Stimulated activated CD8-positive, alpha-beta memory T cell treated with anti-CD3 and anti-CD28 coated beads, Interleukin-15, amount 100 ng/mL, for 1 hour (primary cell): ENCODE measurements at regions not wholly inside any gene's neighbourhood (a gene's known extent, or its start where the extent isn't known, plus 50 kb on each side); places are given as distances from the start of the nearest gene placed in this dataset.
A peak's percentile ranks its signal among the peaks of the same experiment; 100 is the strongest.
"Not testable (repeated sequence)": the region's sequence is repeated elsewhere in the genome, so short reads cannot be mapped to it uniquely, and the experiment has no call there.

Experiments
- DNase-seq: peaks from one replicate; pipeline ENCODE4 v3.0.0-alpha.2; 2020; ENCODE audit warnings: low read depth

DNA sequence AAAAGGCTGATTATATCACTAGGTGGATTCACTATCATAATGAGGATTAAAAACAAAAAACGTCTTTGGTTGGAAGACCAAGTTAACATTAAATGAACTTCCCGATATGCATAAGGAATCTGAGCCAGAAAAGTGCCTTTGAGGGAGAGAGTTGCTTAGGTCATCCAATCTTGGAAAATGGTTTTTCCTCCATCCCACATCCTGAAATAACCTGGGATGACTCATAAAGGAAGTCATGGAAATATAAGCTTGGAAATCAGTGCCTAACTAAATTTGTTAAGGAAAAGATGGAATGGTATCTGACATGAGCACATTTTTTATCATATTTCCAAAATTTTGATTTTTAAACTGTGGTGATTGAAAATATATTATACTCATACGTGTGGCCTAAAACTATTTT lies 66.0 kb downstream of the KBTBD8 start:
- DNase-seq = no peak

DNA sequence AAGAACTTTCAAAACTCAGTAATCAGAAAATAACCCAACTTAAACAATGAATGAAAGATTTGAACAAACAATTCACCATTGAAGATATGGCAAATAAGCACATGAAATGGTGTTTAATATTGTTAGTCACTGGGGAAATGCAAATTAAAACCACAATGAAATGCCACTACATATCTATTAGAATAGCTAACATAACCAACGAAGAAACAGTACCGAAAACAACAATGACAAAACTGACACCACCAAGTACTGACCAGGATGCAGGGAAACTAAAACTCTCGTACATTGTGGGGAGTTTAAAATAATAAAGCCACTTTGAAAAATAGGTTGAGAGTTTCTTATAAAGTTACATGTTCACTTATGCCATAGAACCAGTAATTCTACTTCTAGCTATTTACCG lies 69.1 kb downstream of the KBTBD8 start:
- DNase-seq = no peak

DNA sequence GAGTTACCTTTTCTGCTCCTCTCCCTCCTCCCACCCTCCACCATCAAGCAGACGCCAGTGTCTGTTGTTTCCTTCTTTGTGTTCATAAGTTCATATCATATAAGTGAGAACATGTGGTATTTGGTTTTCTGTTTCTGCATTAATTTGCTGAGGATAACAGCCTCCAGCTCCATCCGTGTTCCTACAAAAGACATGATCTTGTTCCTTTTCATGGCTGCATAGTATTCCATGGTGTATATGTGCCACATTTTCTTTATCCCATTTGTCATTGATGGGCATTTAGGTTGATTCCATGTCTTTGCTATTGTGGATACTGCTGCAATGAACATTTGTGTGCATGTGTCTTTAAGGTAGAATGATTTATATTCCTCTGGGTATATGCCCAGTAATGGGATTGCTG lies 74.5 kb downstream of the KBTBD8 start:
- not testable (repeated sequence) for DNase-seq

DNA sequence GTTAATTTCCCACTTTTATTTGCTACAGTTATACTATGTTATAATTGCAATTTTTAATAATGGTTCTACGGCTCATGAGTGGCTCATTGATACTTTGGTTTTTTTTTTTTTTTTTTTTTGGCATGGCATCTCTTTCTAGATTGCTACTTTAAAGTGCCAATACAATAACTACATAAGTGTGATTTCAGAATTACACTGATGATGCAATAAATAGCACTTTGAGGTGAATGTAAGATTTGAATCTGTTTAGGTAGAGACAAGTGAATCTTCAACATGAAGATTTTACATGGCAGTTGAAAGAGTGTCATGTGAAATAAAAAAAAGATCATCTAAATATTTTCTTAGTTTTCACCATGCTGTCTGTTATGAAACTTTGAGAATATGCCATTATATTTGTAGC lies 75.7 kb downstream of the KBTBD8 start:
- DNase-seq = no peak

DNA sequence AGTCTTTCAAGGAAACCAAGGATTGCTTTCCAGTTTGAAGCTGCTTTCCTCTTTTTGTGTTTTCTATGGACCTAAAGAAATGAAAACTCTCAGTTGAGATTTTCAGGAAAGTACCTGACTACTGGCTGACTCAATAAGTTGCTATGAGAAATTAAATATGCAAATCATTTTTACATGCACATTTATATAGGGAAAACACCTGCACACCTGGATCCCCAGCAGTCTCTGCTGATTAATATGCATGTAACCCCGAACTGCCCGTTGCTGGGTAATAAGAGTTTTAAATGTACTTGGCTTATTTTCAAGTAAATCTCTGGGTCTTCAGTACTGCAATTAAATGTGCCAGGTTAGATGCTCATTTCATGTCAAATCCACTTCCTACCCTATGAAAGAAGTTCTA lies 77.2 kb downstream of the KBTBD8 start:
- no peak for DNase-seq

DNA sequence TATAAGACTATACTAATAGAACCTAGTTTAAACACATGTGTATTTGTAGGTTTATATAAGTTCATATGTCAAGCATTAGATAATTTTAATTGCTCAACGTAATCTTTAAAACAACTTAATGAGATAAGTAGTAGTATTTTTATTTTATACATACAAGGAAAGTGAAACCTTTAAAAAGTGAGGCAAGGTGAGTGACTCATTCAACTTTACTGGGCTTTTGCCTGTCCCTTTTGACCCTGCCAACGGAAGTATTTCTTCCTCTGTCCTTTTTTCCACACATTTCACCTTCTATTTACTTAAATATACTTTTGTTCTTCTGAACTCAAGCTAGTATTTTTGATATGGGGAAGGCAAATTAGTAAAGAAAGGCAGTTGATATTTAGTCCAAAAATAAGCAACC lies 78.5 kb downstream of the KBTBD8 start:
- no peak for DNase-seq

DNA sequence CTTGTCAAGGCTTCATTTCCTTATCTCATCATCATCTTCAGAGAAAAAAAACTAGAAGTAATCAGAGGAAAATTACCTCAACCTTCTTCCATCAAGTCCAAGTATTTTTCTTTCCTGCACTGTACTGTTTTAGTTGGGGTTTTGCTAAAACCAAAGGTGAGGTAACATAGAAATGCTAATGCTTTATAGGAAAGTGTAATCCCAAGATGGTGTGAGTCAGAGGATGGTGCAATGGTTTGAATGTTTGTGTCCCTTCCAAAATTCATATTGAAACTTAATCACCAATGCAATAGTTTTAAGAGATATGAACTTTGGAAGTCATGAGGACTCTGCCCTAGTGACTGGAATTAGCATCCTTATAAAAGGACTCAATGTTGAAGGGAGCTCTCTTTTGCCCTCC lies 79.5 kb downstream of the KBTBD8 start:
- no peak for DNase-seq

DNA sequence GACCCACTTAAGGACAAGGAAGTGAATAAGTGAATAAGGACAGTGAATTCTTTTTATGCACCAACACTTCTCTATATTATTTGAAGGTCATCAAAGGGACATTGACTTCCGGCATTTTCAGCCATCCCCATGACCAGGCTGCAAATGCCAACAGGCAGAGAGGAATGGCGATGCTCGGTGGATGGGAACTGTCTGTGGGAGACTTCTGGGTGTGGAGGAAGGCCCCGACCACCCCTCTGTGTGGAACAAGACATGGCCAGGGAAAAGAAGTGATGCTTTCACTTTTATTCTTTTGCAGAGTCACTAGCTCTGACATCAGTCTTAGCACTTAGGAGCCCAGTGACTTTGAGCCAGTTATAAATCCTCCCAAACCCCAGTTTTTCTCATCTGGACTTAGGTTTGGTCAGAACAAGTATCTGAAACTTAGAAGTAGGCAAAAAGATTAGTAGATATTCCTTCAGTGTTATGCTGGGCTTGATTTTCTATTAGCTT lies 84.5 kb downstream of the KBTBD8 start:
- DNase-seq = no peak

DNA sequence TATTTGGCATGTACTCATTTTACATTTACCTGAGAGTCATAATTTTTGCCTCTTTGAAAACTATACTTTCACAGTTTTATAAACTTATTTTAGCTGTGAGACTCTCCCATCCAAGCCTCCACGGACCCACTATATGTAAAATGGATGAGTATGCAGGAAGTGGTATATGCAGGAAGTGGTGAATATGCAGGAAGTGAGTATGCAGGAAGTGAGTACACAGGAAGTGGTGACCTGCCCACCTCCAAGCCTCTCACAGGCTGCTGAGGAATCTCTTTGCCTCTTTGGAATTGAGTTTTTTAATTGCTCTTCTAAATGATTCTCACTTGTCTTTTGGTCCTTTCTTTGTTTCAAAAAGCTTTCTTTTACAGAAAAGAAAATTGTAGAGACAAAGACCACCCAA lies 85.2 kb downstream of the KBTBD8 start:
- peak; percentile 2 for DNase-seq

DNA sequence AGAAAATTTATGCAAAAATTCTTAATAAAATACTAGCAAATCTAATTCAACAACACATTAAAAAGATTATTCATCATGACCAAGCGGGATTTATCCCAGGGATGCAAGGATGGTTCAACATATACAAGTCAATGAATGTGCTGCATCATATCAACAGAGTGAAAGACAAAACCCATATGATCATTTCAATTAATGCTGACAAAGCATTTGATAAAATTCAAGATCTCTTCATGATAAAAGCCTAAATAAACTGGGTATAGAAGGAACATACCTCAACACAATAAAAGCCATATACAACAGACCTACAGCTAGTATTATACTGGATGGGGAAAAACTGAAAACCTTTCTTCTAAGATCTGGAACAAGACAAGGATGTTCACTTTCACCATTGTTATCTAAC lies 89.7 kb downstream of the KBTBD8 start:
- DNase-seq = no peak

DNA sequence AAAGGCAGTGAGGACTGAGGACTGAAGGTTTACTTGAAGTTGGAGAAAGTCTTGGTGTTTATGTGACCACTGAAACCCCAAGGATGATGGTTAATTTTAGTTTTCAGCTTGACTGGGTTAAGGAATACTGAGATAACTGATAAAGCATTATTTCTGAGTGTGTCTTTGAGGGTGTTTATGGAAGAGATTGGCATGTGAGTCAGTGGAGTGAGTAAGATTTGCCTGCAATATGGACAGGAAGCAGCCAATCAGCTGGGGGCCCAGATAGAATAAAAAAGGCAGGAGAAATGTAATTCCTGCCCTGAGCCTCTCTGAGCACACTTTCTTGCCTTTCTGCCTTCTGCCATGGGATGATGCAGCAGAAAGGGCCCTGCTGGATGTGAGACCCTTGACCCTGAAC lies 92.4 kb downstream of the KBTBD8 start:
- no peak for DNase-seq

DNA sequence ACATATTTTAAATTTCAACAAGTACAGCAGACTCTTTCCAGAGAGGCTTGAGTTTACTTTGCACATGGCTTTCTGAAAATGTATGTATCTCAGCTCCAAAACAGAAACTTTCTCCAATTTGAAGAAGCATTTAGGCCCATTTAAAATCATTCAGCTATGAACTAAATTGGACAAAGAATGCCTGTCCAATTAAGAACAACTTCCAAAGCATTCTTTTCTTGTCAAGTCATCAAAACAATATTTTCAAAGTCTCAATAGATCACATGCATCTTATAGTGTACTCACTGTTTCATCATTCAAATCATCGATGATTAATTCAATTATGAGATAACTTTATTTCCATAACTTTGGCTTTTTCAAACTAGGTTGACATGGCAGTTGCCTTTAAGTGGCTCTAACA lies 95.2 kb downstream of the KBTBD8 start:
- no peak for DNase-seq

DNA sequence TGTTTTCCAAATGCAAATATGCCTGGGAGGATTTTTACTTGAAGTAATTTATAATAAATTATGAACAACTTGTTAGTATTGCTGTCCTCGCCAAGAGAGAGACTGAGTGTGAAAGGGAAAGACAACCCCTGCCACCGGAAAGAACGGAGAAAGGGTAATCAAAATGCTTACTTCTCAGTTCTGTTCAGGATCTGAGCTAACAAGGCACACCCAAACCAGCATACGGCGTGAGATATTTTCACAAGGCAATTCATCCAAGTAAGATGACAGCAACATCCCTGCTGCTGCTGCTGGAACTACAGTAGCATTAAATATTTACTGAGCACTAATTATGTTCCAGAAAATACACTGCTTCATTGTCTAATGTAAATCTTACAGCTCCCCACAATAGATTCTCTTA lies 96.1 kb downstream of the KBTBD8 start:
- no peak for DNase-seq

DNA sequence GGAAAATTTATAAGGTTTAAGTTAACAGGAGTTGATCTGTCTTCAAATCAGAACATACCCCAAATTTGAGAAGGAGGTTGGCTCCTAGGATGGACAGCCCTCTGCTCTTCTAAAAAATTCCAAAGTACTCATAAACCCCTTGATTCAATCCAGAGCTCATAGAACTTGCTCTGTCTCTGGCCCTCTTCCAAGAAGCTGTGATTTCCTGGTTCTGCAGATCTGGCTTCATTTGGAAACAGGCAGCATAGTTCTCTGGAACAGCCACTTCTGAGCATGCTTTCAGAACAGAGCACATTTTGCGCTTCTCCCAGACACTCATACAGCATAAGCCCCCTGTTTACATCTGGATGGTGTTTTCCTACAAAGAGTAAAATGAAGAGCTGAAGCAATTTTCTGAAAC lies 96.7 kb downstream of the KBTBD8 start:
- DNase-seq = no peak

DNA sequence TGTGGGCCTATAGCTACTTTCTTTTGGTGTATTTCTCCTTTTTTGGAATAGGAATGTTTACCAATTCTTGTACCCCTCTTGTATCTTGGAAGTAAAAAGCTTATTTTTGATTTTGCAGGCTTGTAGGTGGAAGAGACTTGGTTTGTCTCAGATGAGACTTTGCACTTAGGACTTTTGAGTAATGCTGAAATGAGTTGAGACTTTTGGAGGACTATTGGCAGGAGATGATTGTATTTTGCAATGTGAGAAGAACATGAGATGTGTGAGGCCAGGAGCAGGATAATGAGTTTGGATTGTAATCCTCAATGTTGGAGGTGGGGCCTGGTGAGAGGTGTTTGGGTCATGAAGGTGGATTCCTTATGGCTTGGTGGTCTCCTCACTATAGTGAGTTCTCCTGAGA lies 106.3 kb downstream of the KBTBD8 start:
- DNase-seq = no peak

DNA sequence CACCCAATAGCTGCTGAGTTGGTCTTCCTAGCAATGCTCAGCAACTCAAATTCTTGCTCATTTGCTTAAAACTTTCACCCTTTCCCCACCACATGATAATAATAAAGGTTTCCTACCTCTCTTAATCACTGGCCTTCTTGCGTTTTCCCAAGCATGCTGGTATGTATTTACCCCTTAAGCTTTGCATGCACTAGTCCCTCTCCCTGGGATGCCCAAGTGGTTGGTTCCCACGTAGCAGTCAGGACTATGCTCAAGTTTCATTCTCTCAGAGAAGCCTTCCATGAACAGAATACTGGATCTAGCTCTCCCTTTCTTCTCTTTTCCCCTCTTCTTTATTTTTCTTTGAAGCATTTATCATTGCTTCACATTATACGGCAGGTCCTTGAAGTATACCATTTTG lies 108.8 kb downstream of the KBTBD8 start:
- no peak for DNase-seq

DNA sequence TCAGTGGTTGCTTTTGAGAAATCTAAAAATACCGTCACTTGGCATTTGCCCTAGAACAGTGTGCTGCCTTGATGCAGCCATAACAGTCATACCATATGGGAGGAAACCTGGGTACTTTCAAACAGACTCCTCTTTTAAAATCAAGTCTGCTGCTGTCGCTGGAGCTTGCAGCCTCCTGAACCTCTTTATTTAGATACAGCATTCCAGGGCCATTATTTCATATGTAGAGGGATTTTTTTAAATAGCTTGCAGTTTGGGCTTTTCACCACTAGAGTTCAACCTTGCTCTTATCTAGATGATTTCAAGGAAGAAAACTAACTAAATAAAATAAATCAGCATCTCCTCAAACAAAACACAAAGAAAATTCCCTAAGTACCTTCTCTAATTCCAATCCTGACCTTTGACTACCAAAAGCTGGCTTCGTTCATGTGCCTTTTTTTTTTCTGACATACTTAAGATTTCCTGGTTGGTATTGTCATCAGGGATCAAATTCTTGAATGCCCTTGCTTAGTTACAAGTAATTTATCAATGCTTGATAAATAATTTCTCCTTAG lies 111.6 kb downstream of the KBTBD8 start:
- no peak for DNase-seq

DNA sequence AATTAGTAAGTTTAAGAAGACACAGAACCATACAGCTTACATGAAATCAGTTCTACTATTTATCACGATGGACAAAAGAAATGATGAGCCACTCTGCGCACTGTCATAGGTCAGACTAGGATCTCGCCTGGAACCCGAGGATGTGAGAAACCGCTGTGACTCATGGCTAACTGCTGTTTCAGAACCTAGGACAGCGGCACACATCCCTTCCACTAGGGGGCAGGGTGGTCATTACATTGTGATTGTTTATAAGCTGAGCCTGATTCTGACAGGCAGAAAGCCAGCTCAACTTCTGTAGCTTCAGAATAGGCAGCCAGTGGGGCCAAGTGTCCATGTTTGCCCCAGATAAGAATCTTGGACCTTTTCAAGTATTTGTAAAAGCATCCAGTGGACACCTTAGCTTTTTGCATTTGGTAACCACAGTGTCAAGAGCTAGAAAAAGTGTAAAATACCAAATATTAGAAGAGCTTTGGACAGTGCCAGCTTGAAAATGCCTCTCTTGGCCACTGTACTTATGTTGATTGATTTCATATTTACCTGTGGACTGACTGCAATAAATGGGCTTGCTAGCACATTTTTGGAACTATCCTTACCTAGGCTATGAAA lies 115.8 kb downstream of the KBTBD8 start:
- DNase-seq = peak; percentile 66

DNA sequence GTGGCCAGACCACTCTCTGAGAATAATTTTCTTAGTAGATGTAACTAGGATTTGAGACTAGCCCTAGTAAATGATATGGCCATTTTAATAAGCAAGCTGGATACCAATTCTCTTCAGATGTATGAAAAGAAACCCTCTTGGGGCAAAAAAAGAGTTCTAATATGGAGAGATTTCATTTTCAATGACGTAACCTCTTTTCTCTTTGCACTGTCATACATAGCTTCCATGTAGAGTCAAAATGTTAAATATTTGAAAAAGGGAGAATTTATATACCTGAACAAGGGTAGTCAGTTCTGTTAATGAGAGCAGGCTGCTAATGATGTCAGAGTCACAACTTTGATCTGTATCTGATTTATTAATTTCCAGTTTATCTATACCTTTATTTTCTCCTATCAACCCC lies 120.0 kb downstream of the KBTBD8 start:
- no peak for DNase-seq

DNA sequence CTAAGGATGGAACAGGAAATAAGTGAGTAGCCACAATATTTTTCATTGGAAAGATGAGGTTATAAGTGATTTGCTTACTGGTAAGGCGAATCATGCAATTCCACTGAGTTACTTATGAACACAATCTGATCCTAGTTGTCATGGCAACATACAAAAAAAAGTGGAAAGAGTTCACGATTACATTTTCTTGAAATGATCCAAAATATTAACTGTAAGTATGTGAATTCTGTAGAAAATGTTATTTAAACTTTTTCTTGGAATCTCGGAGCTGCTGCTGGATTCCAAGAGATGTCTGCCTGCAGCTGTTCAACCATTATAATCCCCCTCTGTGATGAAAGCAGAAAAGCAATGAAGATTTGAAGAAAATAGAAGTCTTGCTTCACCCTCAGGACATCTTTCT lies 120.5 kb downstream of the KBTBD8 start:
- no peak for DNase-seq

DNA sequence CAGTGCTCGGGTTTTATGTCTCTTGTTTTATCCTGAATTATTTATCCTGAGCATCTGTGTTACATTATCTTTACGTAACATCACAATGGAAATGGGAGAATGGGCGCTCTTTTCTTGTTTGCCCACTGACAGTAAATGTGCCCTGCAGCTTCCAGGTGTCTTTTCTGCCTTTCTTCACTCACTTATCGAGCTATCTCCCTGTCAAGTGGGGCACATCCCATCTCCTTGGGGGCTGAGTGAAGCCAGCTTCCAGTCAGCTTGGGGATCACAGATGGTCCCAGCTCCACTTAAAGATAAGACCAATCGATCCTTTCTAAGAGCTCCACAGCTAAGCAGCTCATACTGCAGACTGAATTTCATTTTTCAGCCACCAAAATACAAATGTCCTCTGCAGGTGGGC lies 125.8 kb downstream of the KBTBD8 start:
- no peak for DNase-seq

DNA sequence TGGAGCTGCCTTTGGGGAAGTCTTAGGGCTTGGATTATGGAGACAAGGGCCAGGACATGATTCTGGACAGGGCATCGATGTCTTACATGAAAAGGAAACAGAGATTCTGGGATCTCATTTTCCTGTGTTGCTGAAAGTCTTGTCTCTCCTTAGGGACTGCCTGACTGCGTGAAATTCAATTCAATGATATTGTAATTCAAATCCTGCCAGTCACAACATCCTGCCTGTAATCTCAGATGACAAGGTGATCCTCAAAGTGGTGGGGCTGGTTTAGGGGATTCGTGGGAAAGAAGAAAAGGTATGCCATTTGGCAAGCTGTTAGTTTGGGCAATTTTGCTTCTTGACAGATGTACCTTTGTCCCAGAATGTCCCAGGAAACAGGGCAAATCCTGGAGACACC lies 129.1 kb downstream of the KBTBD8 start:
- DNase-seq = no peak

DNA sequence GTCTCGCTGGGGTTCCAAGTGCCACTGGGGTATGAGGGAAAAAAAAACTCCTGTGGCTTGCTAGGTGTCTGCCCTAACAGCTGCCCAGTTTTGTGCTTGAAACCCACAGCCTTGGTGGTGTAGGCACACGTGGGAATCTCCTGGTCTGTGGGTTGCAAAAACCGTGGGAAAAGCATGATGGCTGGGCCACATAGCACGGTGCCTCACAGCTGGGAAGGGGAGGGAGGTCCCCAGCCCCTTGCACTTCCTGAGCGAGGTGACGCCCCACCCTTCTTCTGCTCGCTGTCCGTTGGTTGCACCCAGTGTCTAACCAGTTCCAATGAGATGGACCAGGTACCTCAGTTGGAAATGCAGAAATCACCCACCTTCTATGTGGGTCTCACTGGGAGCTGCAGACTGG lies 144.3 kb downstream of the KBTBD8 start:
- DNase-seq = no peak

DNA sequence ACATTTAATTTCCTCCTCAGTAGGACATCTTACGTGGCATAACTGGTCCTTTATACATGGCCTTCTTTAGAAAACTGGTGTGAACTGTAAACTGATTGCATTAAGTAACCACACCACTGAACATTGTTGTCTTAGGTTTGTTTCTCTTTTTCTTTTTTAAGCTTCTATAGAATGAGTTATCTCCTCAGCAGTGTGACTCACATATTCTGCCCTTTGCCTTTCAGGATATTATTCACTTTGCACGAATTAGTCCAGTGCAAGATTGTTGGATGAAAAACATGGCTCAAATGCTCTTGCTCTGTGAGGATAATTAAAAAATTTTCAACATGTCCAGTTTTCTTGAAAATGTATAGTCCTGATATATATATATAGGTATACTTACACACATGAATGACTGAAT lies 147.6 kb downstream of the KBTBD8 start:
- no peak for DNase-seq

DNA sequence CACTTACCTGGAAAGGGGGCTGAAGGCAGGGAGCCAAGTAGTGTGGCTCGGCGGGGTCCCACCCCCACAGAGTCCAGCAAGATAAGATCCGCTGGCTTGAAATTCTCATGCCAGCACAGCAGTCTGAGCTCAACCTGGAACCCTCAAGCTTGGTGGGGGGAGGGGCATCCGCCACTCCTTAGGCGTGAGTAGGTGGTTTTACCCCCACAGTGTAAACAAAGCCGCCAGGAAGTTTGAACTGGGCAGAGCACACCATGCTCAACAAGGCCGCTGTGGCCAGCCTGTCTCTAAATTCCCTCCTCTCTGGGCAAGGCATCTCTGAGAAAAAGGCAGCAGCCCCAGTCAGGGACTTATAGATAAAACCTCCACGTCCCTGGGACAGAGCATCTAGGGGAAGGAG lies 156.3 kb downstream of the KBTBD8 start:
- DNase-seq = no peak
